Breast epithelium (tissue), 4 donors: ENCODE measurements at regions not wholly inside any gene's neighbourhood (a gene's known extent, or its start where the extent isn't known, plus 50 kb on each side); places are given as distances from the start of the nearest gene placed in this dataset.

Source experiments
- DNase-seq, 2 donors: peaks; one replicate each; pipeline ENCODE4 v3.0.0-alpha.2; 2019; ENCODE audit warnings: low spot score in 2 of 2
- H3K27ac ChIP-seq, 2 donors: fragments of 200-600 bp; sonication (generic) in 1 of 2; one replicate each; pipeline ENCODE4 v1.5.1; 2016 to 2019; ENCODE audit warnings: mild to moderate bottlenecking in 1 of 2
- H3K27me3 ChIP-seq, 2 donors: fragments of 200-600 bp; sonication (generic) in 1 of 2; one replicate each; pipeline versions ENCODE4 v1.5.1 to v1.6.0; 2017 to 2019; ENCODE audit warnings: control low read depth in 1 of 2, mild to moderate bottlenecking in 1 of 2
- H3K36me3 ChIP-seq: fragments of 200-600 bp; one replicate; pipeline ENCODE4 v1.5.1; 2019
- H3K4me1 ChIP-seq, 2 donors: fragments of 200-600 bp; sonication (generic); one replicate each; pipeline ENCODE4 v1.5.1; 2016 to 2019; ENCODE audit warnings: control low read depth in 1 of 2
- H3K4me3 ChIP-seq, 3 donors: fragments of 200-600 bp; sonication (generic); 1 replicate in 2 of 3; 2 replicates in 1 of 3; pipeline ENCODE4 v1.5.1; 2016 to 2019; ENCODE audit warnings: mild to moderate bottlenecking in 3 of 3, moderate library complexity in 2 of 3
- H3K9me3 ChIP-seq, 2 donors: fragments of 200-600 bp; sonication (generic) in 1 of 2; one replicate each; pipeline ENCODE4 v1.5.1; 2016 to 2019; ENCODE audit warnings: control low read depth in 1 of 2
- POLR2A ChIP-seq: fragments of 450-650 bp; IDR thresholded peaks from one replicate; pipeline ENCODE4 v1.6.1; 2016; ENCODE audit warnings: antibody characterized with exemption, mild to moderate bottlenecking, moderate library complexity
- POLR2AphosphoS5 ChIP-seq, 3 donors: sonication (generic); formaldehyde crosslinking; IDR thresholded peaks; one replicate each; pipeline ENCODE4 v1.6.1; 2017; ENCODE audit warnings: antibody characterized with exemption in 3 of 3
- intact Hi-C: fragments of 100-400 bp; cut with DNase I; formaldehyde crosslinking; loops from one replicate; pipeline ENCODE4 v1.15.1; 2023; ENCODE audit warnings: low total_unique reads
- TF ChIP-seq, protein P1 (sequence below), 3 donors: fragments of 450-650 bp; IDR thresholded peaks; one replicate each; pipeline ENCODE4 v1.5.1; 2016 to 2017; ENCODE audit warnings: antibody characterized with exemption in 3 of 3, mild to moderate bottlenecking in 3 of 3, moderate library complexity in 3 of 3

DNA sequence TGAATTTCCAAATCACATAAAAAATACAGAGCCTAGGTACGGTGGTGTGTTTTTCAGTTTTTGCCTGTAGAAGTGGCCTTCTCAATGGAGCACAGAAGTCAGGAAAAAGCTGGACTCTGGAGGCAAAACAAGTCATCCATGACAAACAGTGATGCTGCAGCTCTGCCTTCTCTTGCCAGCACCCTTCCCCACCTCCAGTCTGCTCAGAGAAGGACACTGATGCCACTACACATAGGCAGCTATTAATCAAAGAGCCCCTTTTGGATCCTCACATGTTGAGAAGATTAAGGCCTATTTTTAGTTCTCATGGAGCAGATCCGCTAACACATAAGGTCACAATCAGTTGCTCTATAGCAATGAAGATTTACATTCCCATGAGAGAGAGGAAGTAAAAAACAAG lies 181.6 kb upstream of the GALNT5 start:
- no peak overlapping the region for H3K4me3 ChIP-seq
- H3K27me3 ChIP-seq, result no peaks in the 10 kb centered on the region
- no peaks in the 10 kb centered on the region for H3K9me3 ChIP-seq
- TF ChIP-seq POLR2A (no peak), POLR2AphosphoS5 (IDR thresholded peaks at IDR 0.05) (no peak)
- TF ChIP-seq, protein P1, sequence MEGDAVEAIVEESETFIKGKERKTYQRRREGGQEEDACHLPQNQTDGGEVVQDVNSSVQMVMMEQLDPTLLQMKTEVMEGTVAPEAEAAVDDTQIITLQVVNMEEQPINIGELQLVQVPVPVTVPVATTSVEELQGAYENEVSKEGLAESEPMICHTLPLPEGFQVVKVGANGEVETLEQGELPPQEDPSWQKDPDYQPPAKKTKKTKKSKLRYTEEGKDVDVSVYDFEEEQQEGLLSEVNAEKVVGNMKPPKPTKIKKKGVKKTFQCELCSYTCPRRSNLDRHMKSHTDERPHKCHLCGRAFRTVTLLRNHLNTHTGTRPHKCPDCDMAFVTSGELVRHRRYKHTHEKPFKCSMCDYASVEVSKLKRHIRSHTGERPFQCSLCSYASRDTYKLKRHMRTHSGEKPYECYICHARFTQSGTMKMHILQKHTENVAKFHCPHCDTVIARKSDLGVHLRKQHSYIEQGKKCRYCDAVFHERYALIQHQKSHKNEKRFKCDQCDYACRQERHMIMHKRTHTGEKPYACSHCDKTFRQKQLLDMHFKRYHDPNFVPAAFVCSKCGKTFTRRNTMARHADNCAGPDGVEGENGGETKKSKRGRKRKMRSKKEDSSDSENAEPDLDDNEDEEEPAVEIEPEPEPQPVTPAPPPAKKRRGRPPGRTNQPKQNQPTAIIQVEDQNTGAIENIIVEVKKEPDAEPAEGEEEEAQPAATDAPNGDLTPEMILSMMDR (IDR thresholded peaks at IDR 0.05), result no peak
- intact Hi-C loops, result no loop called here
- H3K27ac ChIP-seq, result no peak overlapping the region
- DNase-seq, result no peak
- H3K4me1 ChIP-seq, result no peaks in the 10 kb centered on the region
- H3K36me3 ChIP-seq, result no peaks in the 10 kb centered on the region

DNA sequence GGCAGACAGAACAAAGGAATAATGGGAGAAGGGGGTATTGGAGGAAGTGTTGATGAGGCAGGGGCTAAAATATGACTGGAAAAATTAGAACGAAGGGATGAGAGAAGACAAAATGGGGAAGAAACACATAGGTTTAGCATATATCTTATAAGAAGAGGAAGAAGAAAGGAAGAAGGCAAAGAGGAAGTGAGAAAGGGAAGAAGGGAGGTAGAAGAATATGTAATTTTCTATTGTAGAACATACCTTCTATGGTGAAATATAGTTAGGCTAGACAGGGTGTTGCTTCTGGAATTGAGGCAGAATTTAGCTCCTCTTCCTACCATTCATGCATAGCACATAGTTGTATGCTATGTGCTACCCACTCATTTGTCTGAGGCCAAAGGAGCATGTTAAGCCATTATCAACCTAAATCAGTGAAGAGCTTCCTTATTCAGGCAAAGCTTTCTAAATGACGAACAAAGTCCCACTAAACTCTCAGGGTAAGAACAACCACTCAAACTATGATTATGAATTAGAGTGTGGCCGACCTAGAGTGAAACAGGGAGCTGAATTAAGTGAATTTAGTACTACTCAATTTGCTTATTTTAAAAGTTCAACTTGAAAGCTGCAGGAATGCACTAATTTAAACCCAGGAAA lies 180.9 kb upstream of the GALNT5 start:
- H3K27me3 ChIP-seq, result no peaks in the 10 kb centered on the region
- no peak overlapping the region for H3K27ac ChIP-seq
- no peaks in the 10 kb centered on the region for H3K9me3 ChIP-seq
- H3K36me3 ChIP-seq, result no peaks in the 10 kb centered on the region
- TF ChIP-seq POLR2AphosphoS5 (IDR thresholded peaks at IDR 0.05) (no peak), POLR2A (no peak)
- TF ChIP-seq, protein P1 (IDR thresholded peaks at IDR 0.05), result no peak
- DNase-seq, result no peak
- H3K4me3 ChIP-seq, result no peak overlapping the region
- H3K4me1 ChIP-seq, result no peaks in the 10 kb centered on the region
- intact Hi-C loops, result no loop called here

DNA sequence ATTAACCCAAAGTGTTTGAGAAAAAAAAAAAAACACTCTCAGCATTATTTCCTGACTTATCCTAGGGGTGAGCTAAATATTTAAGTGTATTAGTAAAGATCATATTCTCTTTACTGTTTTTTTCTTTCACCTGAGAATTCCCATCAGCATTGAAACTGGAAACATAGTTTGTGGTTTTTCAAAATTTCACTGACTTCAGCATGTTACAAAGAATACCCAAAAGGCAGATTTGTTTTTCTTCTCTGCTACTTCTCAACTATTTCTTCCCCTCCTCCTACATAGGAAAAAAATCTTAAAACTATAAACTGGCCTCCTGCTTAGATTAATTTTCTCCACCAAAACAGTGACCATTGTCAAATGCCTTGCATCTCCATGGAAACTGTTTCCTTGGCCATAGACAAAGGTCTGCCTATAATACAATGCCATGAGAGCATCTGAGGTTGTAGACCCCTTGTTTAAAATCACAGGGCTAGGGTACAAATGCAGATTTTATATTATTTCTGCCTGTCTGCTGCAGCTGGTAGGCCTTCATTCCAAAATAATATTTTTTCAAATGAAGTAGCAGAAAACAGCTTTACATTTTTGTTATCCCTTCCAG lies 179.7 kb upstream of the GALNT5 start:
- Histone ChIP-seq H3K27ac (no peak overlapping the region), H3K27me3 (no peaks in the 10 kb centered on the region), H3K4me3 (no peak overlapping the region), H3K36me3 (no peaks in the 10 kb centered on the region), H3K4me1 (no peaks in the 10 kb centered on the region), H3K9me3 (no peaks in the 10 kb centered on the region)
- intact Hi-C loops, result no loop called here
- DNase-seq, result no peak
- TF ChIP-seq, protein P1 (IDR thresholded peaks at IDR 0.05), result no peak
- TF ChIP-seq POLR2AphosphoS5 (IDR thresholded peaks at IDR 0.05) (no peak), POLR2A (no peak)

DNA sequence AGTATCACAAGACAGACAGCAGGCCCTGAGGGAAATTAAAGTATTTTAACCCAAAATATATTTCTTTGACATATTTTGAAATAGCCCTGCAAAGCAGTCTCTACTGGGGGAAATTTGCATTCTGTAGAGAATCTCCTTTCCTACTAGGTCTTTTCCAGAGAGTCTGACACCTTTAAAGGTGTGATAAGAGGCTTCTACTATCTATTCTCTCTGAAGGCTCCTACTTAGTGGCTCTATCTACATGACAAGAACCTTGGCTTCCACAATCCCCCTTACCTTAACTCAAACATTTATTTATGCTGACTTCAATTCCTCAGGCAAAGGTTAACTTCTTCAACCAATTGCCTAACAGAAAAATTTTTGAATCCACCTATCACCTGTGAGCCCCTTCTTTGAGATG lies 174.6 kb upstream of the GALNT5 start:
- TF ChIP-seq POLR2AphosphoS5 (IDR thresholded peaks at IDR 0.05) (no peak), POLR2A (no peak)
- TF ChIP-seq, protein P1 (IDR thresholded peaks at IDR 0.05), result no peak
- Histone ChIP-seq H3K4me1 (no peaks in the 10 kb centered on the region), H3K27me3 (no peaks in the 10 kb centered on the region), H3K36me3 (no peaks in the 10 kb centered on the region), H3K9me3 (no peaks in the 10 kb centered on the region), H3K27ac (no peak overlapping the region), H3K4me3 (no peak overlapping the region)
- intact Hi-C loops, result no loop called here
- no peak for DNase-seq

DNA sequence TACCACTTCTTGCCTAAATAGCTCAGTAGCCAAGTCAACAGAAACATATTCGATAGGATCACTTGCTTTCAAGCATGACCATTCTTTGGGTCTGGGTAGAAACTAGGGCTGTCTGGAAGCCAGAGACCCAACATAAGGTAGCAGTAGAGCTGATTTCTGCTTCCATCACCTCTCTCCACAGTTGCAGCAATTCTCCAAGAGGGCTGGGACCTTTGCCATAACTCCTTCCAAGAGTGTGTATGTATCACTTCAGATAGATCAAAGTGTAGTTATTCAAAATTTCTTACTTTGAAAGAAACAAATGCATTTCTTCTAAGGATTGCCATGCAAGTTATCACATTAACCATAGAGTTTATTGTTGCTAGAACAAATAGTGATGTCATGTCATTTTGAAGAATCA lies 172.0 kb upstream of the GALNT5 start:
- no peak overlapping the region for H3K4me3 ChIP-seq

More for the DNA sequence above, 172.0 kb upstream of the GALNT5 start:
- no peak for DNase-seq
- Histone ChIP-seq H3K4me1 (no peaks in the 10 kb centered on the region), H3K27me3 (no peaks in the 10 kb centered on the region), H3K9me3 (no peaks in the 10 kb centered on the region), H3K36me3 (no peaks in the 10 kb centered on the region), H3K27ac (no peak overlapping the region)
- TF ChIP-seq POLR2AphosphoS5 (IDR thresholded peaks at IDR 0.05) (no peak), POLR2A (no peak)
- TF ChIP-seq, protein P1 (IDR thresholded peaks at IDR 0.05), result no peak
- intact Hi-C loops, result no loop called here
